GM12865 (cell line): ENCODE measurements at regions not wholly inside any gene's neighbourhood (a gene's known extent, or its start where the extent isn't known, plus 50 kb on each side); places are given as distances from the start of the nearest gene placed in this dataset.
"Not testable (repeated sequence)": the region's sequence is repeated elsewhere in the genome, so short reads cannot be mapped to it uniquely, and the experiment has no call there.

Source experiments
- DNase-seq: peaks from one replicate; pipeline ENCODE4 v3.0.0; 2010; ENCODE audit warnings: low read depth
- H3K4me3 ChIP-seq: 2 replicates; pipeline ENCODE4 v1.5.1; 2011; ENCODE audit warnings: mild to moderate bottlenecking, low read depth, low read length, control low read depth
- TF ChIP-seq, protein P1 (sequence below): IDR thresholded peaks from 2 replicates; pipeline ENCODE4 v1.5.1; 2011; ENCODE audit warnings: low read length, control low read depth, low read depth, inconsistent platforms; ENCODE audit not compliant: insufficient read depth; ENCODE audit errors: missing control alignments

DNA sequence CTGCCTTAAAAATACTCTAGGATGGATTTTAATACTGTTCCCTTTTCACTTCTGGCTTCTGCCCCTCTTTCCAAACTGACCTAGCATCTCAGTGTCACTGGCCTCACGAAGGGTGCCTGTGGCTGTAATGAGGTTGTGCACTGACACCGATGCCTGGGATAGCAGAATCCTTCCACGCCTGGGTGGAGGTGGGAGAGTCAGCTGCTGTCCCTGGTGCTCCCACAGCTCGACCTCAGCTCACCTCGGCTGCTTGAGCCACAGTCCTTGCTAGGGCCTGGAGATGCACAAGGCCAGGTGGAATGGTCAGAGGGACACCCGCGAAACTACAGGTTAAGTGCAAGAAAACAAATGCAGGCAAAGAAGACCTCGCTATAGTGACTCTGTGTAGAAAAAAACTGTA lies 123.4 kb upstream of the ACBD5 start:
- TF ChIP-seq, protein P1, sequence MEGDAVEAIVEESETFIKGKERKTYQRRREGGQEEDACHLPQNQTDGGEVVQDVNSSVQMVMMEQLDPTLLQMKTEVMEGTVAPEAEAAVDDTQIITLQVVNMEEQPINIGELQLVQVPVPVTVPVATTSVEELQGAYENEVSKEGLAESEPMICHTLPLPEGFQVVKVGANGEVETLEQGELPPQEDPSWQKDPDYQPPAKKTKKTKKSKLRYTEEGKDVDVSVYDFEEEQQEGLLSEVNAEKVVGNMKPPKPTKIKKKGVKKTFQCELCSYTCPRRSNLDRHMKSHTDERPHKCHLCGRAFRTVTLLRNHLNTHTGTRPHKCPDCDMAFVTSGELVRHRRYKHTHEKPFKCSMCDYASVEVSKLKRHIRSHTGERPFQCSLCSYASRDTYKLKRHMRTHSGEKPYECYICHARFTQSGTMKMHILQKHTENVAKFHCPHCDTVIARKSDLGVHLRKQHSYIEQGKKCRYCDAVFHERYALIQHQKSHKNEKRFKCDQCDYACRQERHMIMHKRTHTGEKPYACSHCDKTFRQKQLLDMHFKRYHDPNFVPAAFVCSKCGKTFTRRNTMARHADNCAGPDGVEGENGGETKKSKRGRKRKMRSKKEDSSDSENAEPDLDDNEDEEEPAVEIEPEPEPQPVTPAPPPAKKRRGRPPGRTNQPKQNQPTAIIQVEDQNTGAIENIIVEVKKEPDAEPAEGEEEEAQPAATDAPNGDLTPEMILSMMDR, result no peak
- DNase-seq, result no peak
- no peak overlapping the region for H3K4me3 ChIP-seq

DNA sequence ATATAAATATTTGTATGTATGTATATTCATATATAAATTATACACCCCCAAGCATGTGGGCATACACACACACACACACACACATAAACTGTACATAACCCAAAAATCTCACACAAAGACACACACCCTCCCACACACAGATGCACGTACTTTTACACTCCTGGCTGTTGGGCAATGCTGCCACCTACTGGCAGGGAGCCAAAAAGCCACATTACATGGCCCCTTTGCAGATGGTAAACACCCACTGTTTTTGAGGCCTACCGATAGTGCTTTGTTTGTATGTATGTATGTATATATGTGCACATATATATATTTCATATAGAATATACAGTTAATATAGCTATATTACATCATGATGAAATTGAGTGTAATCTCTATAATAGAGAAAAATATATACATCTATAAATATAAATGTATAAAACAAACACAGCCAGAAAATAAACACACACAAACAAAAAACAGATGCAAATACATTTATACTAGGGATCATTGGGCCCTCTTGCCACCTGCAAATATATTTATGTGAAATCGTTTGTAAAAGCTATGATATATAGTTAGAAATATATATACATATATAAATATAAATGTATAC lies 120.1 kb upstream of the ACBD5 start:
- no peak overlapping the region for H3K4me3 ChIP-seq
- TF ChIP-seq, protein P1, result peak; percentile 97
- peak; percentile 89 for DNase-seq

DNA sequence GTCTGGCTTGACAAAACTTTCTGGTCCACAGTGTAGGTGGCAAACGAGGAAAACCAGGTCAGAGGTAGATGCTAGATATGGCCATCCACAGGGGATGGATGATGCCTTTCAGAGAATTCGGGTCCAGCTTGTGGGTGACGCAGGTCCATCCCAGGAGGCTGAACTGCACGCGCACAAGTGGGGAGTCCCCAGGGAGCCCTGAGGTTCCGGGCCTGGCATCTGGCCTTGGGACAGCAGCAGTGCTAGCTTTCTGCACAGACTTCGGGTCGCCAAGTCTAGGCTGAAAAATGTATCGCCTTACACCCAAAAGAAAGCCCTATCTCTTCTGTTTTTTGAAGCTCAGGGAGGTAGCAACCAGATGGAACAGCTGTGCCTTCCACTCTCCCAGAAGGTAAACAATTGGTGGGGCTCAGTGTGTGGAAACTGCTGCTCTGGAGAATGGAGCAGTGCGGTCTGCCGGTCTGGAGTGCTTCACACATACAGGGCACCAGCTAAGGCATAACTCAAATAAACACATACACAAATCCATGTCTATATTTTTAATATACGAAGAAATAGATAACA lies 119.3 kb upstream of the ACBD5 start:
- TF ChIP-seq, protein P1, result no peak
- no peak for DNase-seq
- no peak overlapping the region for H3K4me3 ChIP-seq

DNA sequence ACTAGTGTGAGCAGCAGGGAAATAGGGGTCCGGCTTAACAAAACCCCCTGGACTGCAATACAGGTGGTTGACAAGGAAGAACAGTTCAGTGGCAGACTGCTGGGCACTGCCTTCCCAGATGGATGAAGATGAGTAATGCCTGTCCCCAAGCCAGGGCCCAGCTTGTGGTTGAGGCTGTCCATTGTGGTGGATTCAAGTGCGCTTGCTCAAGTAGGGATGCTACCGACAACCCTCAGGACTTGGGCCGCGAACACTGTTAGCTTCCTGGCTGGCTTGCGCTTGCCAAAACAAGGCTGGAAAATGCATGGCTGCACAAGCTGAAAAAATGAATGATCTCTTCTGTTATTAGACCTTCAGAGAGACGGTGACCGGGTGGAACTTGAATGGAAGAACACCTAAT lies 116.1 kb upstream of the ACBD5 start:
- DNase-seq, result no peak
- no peak overlapping the region for H3K4me3 ChIP-seq
- TF ChIP-seq, protein P1, result no peak

DNA sequence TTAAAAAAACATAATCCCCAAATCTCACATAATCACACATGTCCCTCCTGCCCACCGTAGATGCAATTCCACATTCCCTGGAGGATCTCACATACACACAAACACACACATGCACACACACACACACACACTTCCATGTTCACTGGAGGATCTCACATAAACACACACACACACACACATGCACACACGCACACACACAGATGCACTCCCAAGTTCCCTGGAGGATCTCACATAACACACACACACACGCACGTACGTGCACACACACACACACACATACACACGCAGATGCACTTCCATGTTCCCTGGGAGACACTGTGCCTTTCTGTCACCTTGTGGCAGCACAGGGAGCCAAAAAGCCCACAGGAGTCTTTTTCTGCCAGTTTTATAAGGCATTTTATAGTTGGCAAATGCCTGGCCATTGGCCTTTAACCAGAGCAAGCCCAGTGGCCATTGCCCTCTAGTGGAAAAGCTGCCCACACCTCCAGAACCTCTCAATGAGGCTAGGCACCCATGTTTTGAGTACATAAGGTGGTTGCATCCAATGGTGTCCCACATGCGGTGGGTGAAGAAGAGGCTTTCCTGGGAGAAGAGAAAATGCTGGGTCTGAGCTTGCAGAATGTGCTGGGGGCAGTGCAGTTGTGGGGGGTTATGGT lies 115.4 kb upstream of the ACBD5 start:
- TF ChIP-seq, protein P1, result no peak
- no peak overlapping the region for H3K4me3 ChIP-seq
- no peak for DNase-seq

DNA sequence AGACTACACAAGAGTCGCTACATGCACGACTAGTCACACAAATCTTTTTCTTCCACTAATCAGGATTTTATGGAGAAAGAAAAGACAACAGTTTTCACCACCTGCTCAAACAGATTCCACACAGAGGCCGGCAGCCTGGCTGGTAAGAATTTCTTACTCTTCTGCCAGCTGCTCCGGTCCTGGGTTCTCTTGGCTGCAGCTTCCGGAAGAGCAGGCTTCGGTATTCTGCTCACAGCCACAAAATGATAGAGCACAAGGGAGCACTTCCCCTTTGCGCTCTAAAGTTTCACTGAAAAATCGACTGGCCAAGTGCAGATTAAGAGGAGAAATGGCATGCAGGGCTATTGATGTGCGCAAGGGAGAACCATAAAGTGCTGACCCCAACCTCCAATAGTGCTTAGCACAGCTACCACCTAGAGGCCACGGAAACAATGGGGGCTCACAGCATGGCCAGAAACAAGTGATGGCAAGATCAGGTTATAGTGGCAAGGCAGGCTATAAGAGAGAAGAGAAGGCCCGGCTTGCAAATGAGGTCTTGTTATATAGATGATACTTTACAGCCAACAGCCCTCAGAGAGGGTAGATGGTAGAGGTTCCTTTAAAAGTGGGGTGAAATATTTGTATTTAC lies 114.2 kb upstream of the ACBD5 start:
- peak; percentile 79 for DNase-seq
- peak overlapping the region; percentile 4 for H3K4me3 ChIP-seq

DNA sequence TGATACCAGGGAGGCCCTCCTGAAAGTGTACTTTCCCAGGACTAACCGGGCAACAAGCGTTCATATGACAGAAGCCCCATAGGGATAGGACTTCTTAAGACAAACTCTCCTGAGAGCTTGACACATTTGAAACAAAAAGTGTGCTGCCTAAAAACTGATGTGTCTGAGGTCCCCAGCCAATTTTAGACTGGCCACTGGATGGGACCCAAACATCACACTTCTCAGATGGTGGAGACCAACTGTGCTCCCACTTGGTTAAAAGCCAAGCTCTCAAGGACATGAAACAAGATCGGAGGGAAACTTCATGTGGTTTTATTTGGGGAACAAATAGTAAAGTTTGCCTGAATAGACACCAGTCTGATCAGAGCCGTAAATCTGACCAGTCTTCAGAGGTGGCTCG lies 113.5 kb upstream of the ACBD5 start:
- peak overlapping the region; percentile 4; the same call in 1 of the 2 replicates for H3K4me3 ChIP-seq
- DNase-seq, result peak; percentile 16

DNA sequence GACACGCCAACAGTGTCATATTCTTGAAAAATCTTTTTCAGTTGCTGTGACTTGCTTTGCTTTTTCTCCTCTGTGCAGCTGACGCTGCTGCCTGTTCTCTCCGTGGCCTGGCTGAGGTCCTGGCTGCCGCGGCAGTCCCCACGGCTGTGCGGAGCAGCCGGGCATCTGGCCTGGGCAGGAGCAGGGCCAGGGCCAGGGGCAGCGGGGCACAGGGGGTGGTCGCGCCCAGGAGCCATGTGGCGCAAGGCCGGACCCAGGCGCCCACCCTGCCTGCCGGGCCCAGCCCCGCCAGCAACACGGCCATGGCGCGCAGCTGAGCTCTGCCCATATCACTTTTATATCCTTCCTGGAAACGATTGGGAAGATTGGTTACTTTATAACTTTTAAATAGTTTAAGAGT lies 109.4 kb upstream of the ACBD5 start:
- no peak for DNase-seq
- TF ChIP-seq, protein P1, result no peak
- H3K4me3 ChIP-seq, result no peak overlapping the region

DNA sequence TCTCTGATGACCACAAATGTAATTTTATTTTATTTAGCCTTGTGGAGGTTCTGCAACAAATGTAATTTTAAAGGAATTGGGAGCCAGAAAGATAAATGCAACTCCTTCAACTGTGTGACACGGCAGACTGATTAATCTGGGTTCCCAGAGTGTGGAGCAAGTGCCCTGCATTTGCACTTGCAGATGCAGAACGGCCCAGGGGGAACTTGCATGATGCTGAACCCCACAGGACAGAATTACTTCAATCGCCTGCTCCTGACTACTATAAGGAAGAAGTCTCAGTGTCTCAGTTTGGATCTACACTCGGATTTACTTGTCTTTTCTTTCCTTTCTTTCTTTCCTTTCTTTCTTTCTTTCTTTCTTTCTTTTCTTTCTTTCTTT lies 107.2 kb upstream of the ACBD5 start:
- not testable (repeated sequence) for H3K4me3 ChIP-seq, DNase-seq
